Caco-2 (cell line): ENCODE measurements at regions not wholly inside any gene's neighbourhood (a gene's known extent, or its start where the extent isn't known, plus 50 kb on each side); places are given as distances from the start of the nearest gene placed in this dataset.

ENCODE experiments used
- BruUV-seq: library from RNA; stranded (reverse); fragments of 400-500 nt; replicated peaks from 2 replicates; lab custom pipeline; 2021; lab: Mats Ljungman, UMichigan
- CTCF ChIA-PET: fragments of 300-600 bp; sonication (Branson Sonifier 250); formaldehyde crosslinking; loops from one replicate; lab custom pipeline; 2022; ENCODE audit warnings: antibody characterized with exemption; lab: Charles Lee
- POLR2A ChIA-PET: fragments of 300-600 bp; sonication (Branson Sonifier 250); formaldehyde crosslinking; loops from one replicate; lab custom pipeline; 2022; ENCODE audit warnings: antibody characterized with exemption; lab: Charles Lee
- DNase-seq, 2 experiments: peaks; one replicate each; pipeline versions ENCODE4 v3.0.0 to v3.0.0-alpha.2; 2020 to 2022
- H3K27me3 ChIP-seq: replicated peaks from 2 replicates; pipeline ENCODE4 v1.6.0; 2011; ENCODE audit warnings: low read length; ENCODE audit not compliant: control insufficient read depth, insufficient read depth
- H3K36me3 ChIP-seq: 2 replicates; pipeline ENCODE4 v1.5.1; 2011; ENCODE audit warnings: low read length; ENCODE audit not compliant: control insufficient read depth, insufficient read depth
- H3K4me1 ChIP-seq: fragments of 250-450 bp; sonication (Bioruptor Pico); 2 replicates; pipeline ENCODE4 v1.5.1; 2020; ENCODE audit warnings: mild to moderate bottlenecking
- H3K4me3 ChIP-seq: 2 replicates; pipeline ENCODE4 v1.5.1; 2011; ENCODE audit warnings: low read depth, mild to moderate bottlenecking, control low read depth, low read length
- H3K9me3 ChIP-seq: fragments of 250-450 bp; sonication (Bioruptor Pico); 2 replicates; pipeline ENCODE4 v1.5.1; 2020; ENCODE audit warnings: mild to moderate bottlenecking, moderate library complexity
- H3K27ac Mint-ChIP-seq: one replicate; pipeline ENCODE4 v1.8.0; 2022; ENCODE audit warnings: mixed read lengths; ENCODE audit not compliant: unreplicated experiment
- H3K27me3 Mint-ChIP-seq: one replicate; pipeline ENCODE4 v1.8.0; 2022; ENCODE audit warnings: mixed read lengths; ENCODE audit not compliant: insufficient read depth, unreplicated experiment
- H3K36me3 Mint-ChIP-seq: one replicate; pipeline ENCODE4 v1.8.0; 2022; ENCODE audit warnings: mild to moderate bottlenecking, mixed read lengths; ENCODE audit not compliant: insufficient read depth, unreplicated experiment
- H3K4me1 Mint-ChIP-seq: one replicate; pipeline ENCODE4 v1.8.0; 2022; ENCODE audit warnings: low read depth, mixed read lengths; ENCODE audit not compliant: unreplicated experiment
- H3K4me3 Mint-ChIP-seq: one replicate; pipeline ENCODE4 v1.8.0; 2022; ENCODE audit warnings: mild to moderate bottlenecking, moderate library complexity, mixed read lengths; ENCODE audit not compliant: unreplicated experiment
- H3K9me3 Mint-ChIP-seq: one replicate; pipeline ENCODE4 v1.8.0; 2022; ENCODE audit warnings: mixed read lengths; ENCODE audit not compliant: unreplicated experiment
- intact Hi-C: fragments of 100-400 bp; cut with micrococcal nuclease; formaldehyde crosslinking; loops from one replicate; pipeline ENCODE4 v1.10.0; 2022; ENCODE audit not compliant: unreplicated experiment
- TF ChIP-seq, protein P1 (sequence below), 2 experiments: fragments of 200-600 bp in 1 of 2; IDR thresholded peaks; 1 replicate in 1 of 2; 2 replicates in 1 of 2; pipeline versions ENCODE4 v1.5.1 to v1.8.0; 2011 to 2022; ENCODE audit warnings: antibody characterized with exemption in 1 of 2, control low read depth in 1 of 2, inconsistent platforms in 1 of 2, low read depth in 1 of 2, low read length in 1 of 2, mild to moderate bottlenecking in 1 of 2, moderate library complexity in 1 of 2; ENCODE audit not compliant: insufficient read depth in 1 of 2, severe bottlenecking in 1 of 2, unreplicated experiment in 1 of 2

DNA sequence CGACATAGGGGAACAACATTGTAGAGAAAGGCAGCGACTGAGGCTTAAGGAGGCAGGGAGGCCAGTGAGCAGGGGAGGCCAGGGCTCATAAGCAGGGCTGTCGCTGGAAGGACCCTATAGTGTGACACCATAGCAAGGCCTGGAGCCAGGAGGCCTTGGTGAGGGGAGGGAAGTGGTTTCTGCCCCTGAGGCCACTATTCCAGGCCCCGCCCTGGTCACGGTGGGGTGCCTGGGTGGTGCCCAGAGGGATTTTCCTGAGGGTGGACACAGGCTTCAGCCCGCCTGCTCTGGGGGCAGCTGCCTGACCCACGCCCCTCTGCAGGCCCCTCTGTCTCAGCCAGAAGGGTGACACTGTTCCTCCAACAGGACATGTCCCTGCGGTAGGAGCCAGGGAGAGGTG lies 147.8 kb upstream of the IQSEC1 start:
- H3K4me3 ChIP-seq = no peak overlapping the region
- Mint-ChIP-seq H3K4me1 (peaks cover 6% of the 10 kb centered on the region), H3K27me3 (peaks cover 6% of the 10 kb centered on the region), H3K9me3 (no peaks in the 10 kb centered on the region), H3K4me3 (no peak overlapping the region), H3K27ac (no peak overlapping the region), H3K36me3 (no peaks in the 10 kb centered on the region)
- H3K36me3 ChIP-seq = no peaks in the 10 kb centered on the region
- peaks cover 5% of the 10 kb centered on the region; the same call in 1 of the 2 replicates for H3K4me1 ChIP-seq
- ChIA-PET POLR2A (no interaction called here), CTCF (no interaction called here)
- no peak for DNase-seq
- TF ChIP-seq, protein P1, sequence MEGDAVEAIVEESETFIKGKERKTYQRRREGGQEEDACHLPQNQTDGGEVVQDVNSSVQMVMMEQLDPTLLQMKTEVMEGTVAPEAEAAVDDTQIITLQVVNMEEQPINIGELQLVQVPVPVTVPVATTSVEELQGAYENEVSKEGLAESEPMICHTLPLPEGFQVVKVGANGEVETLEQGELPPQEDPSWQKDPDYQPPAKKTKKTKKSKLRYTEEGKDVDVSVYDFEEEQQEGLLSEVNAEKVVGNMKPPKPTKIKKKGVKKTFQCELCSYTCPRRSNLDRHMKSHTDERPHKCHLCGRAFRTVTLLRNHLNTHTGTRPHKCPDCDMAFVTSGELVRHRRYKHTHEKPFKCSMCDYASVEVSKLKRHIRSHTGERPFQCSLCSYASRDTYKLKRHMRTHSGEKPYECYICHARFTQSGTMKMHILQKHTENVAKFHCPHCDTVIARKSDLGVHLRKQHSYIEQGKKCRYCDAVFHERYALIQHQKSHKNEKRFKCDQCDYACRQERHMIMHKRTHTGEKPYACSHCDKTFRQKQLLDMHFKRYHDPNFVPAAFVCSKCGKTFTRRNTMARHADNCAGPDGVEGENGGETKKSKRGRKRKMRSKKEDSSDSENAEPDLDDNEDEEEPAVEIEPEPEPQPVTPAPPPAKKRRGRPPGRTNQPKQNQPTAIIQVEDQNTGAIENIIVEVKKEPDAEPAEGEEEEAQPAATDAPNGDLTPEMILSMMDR (IDR thresholded peaks at IDR 0.05; ENCODE audit: insufficient read depth in 1 of 2, low read depth in 1 of 2, low read length in 1 of 2, severe bottlenecking in 1 of 2, unreplicated experiment in 1 of 2) = no peak
- intact Hi-C loops = loop anchor here (10.0 kb wide), 1 partner anchor 234 kb away; no protein-coding TSS in a partner anchor
- no peaks in the 10 kb centered on the region for H3K27me3 ChIP-seq
- H3K9me3 ChIP-seq = no peaks in the 10 kb centered on the region
- BruUV-seq = no TSS peak

DNA sequence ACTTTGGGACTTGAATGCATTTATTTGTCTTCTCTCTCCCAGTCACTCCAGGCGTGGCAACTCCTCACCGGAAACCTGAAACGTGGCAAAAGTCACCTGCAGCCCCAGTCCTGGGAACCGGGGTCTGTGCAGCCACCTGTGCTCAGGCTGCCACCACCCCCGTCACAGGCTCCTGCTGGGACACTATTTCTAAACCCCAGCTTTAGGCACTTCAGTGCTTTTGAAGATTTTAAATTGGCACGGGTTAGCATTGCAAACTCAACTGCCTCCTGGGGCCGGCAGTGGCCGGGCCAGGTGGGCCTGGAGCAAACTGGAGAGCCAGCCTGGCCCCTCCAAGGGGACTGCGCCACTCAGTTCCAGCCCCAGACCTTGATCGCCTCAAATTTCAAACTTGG lies 146.7 kb upstream of the IQSEC1 start:
- no peaks in the 10 kb centered on the region for H3K36me3 Mint-ChIP-seq
- POLR2A ChIA-PET = no interaction called here
- no peaks in the 10 kb centered on the region for H3K9me3 Mint-ChIP-seq
- no peak for DNase-seq
- H3K4me3 Mint-ChIP-seq = no peak overlapping the region
- intact Hi-C loops = loop anchor here (10.0 kb wide), 1 partner anchor 235 kb away; no protein-coding TSS in a partner anchor
- CTCF ChIA-PET = no interaction called here
- Histone ChIP-seq H3K4me3 (no peak overlapping the region), H3K4me1 (peaks cover 5% of the 10 kb centered on the region; the same call in 1 of the 2 replicates), H3K9me3 (no peaks in the 10 kb centered on the region), H3K36me3 (no peaks in the 10 kb centered on the region), H3K27me3 (no peaks in the 10 kb centered on the region)
- peaks cover 11% of the 10 kb centered on the region for H3K27me3 Mint-ChIP-seq
- TF ChIP-seq, protein P1 (IDR thresholded peaks at IDR 0.05; ENCODE audit: insufficient read depth in 1 of 2, low read depth in 1 of 2, low read length in 1 of 2, severe bottlenecking in 1 of 2, unreplicated experiment in 1 of 2) = no peak
- no TSS peak for BruUV-seq
- peaks cover 6% of the 10 kb centered on the region for H3K4me1 Mint-ChIP-seq
- no peak overlapping the region for H3K27ac Mint-ChIP-seq

DNA sequence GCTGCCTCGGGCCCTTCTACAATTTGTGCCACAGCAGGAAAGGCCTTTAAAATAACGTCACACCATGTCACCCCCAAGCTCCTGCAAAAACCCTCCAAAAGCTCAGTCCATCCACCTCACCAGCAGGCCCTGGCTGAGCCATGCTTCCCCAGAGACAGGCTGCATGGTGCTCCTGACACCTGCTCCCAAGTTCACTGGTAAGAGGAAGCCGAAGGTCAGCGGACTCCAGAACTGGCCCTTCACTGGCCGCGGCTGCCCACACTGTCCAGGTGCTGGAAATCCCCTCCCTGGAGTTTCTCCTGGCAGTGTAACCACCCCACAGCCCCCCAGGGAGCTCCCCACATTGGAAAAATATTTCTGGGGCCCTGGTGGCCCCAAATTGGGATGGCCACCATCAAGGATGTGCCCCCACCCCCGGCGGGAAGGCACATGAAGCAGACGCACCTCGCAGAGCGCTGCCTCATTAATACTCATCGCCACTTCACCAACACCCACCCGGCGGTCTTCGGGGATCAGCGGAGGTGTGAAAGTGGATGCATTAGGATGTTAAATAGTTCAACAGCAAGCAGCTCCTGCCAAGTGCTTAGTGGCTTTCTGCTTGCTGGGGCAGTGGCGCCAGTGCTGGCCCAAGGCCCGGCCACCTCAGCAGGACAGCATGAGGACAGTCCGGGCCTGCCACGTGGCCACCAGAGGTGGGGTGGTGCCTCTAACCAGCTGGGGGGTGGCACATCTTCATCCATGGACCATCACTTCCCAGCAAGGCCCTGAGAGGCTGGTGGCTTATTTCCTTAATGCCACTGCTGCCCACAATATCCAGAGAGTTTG lies 146.1 kb upstream of the IQSEC1 start:
- DNase-seq = no peak
- peaks cover 6% of the 10 kb centered on the region for H3K4me1 Mint-ChIP-seq
- H3K9me3 ChIP-seq = no peaks in the 10 kb centered on the region
- peaks cover 13% of the 10 kb centered on the region for H3K27me3 Mint-ChIP-seq
- ChIA-PET CTCF (no interaction called here), POLR2A (no interaction called here)
- H3K36me3 ChIP-seq = no peaks in the 10 kb centered on the region
- no peaks in the 10 kb centered on the region for H3K9me3 Mint-ChIP-seq
- no peak overlapping the region for H3K27ac Mint-ChIP-seq
- no peaks in the 10 kb centered on the region for H3K36me3 Mint-ChIP-seq
- no peak overlapping the region for H3K4me3 Mint-ChIP-seq
- no peaks in the 10 kb centered on the region for H3K27me3 ChIP-seq
- H3K4me3 ChIP-seq = no peak overlapping the region
- no TSS peak for BruUV-seq
- peaks cover 5% of the 10 kb centered on the region; the same call in 1 of the 2 replicates for H3K4me1 ChIP-seq
- intact Hi-C loops = no loop called here
- TF ChIP-seq, protein P1 (IDR thresholded peaks at IDR 0.05; ENCODE audit: insufficient read depth in 1 of 2, low read depth in 1 of 2, low read length in 1 of 2, severe bottlenecking in 1 of 2, unreplicated experiment in 1 of 2) = no peak
